H7 (cell line): ENCODE measurements at regions not wholly inside any gene's neighbourhood (a gene's known extent, or its start where the extent isn't known, plus 50 kb on each side); places are given as distances from the start of the nearest gene placed in this dataset.
"Not testable (repeated sequence)": the region's sequence is repeated elsewhere in the genome, so short reads cannot be mapped to it uniquely, and the experiment has no call there.

Source experiments
- DNase-seq: peaks from one replicate; pipeline ENCODE4 v3.0.0; 2012
- H3K27me3 ChIP-seq: 2 replicates; pipeline ENCODE4 v1.6.0; 2011; ENCODE audit warnings: mild to moderate bottlenecking, low read length; ENCODE audit not compliant: control insufficient read depth, insufficient read depth
- H3K36me3 ChIP-seq: replicated peaks from 2 replicates; pipeline ENCODE4 v1.5.1; 2011; ENCODE audit warnings: low read length; ENCODE audit not compliant: control insufficient read depth, insufficient read depth
- H3K4me3 ChIP-seq: 2 replicates; pipeline ENCODE4 v1.5.1; 2011; ENCODE audit warnings: low read depth, mild to moderate bottlenecking, control low read depth, low read length, moderate library complexity; ENCODE audit not compliant: insufficient read depth

- no peak for DNase-seq
- no peaks in the 10 kb centered on the region for H3K36me3 ChIP-seq
- H3K4me3 ChIP-seq, result no peak overlapping the region
- no peaks in the 10 kb centered on the region; the same call in 1 of the 2 replicates for H3K27me3 ChIP-seq
Measured at GRCh38 chr4:54581807-54582206, 76.0 kb upstream of the KIT start.

- no peaks in the 10 kb centered on the region for H3K36me3 ChIP-seq
- no peak for DNase-seq
- H3K27me3 ChIP-seq, result no peaks in the 10 kb centered on the region; the same call in 1 of the 2 replicates
- no peak overlapping the region for H3K4me3 ChIP-seq
Measured at GRCh38 chr4:54585321-54586000, 72.3 kb upstream of the KIT start.

- Histone ChIP-seq H3K27me3 (no peaks in the 10 kb centered on the region; the same call in 1 of the 2 replicates), H3K4me3 (no peak overlapping the region), H3K36me3 (no peaks in the 10 kb centered on the region)
- no peak for DNase-seq
Measured at GRCh38 chr4:54586320-54586955, 71.3 kb upstream of the KIT start.

GRCh38 chr4:54587107-54587891, 70.5 kb upstream of the KIT start:
- H3K36me3 ChIP-seq, result no peaks in the 10 kb centered on the region
- H3K4me3 ChIP-seq, result no peak overlapping the region
- DNase-seq, result no peak
- no peaks in the 10 kb centered on the region; the same call in 1 of the 2 replicates for H3K27me3 ChIP-seq

- Histone ChIP-seq H3K4me3 (no peak overlapping the region), H3K27me3 (no peaks in the 10 kb centered on the region; the same call in 1 of the 2 replicates), H3K36me3 (no peaks in the 10 kb centered on the region)
- no peak for DNase-seq
Measured at GRCh38 chr4:54588404-54588803, 69.4 kb upstream of the KIT start.

GRCh38 chr4:54589586-54589985, 68.2 kb upstream of the KIT start:
- DNase-seq, result no peak
- H3K36me3 ChIP-seq, result no peaks in the 10 kb centered on the region
- no peaks in the 10 kb centered on the region for H3K27me3 ChIP-seq
- H3K4me3 ChIP-seq, result no peak overlapping the region

- no peak for DNase-seq
- H3K36me3 ChIP-seq, result no peaks in the 10 kb centered on the region
- no peak overlapping the region for H3K4me3 ChIP-seq
- no peaks in the 10 kb centered on the region for H3K27me3 ChIP-seq
Measured at GRCh38 chr4:54593795-54594322, 63.9 kb upstream of the KIT start.

GRCh38 chr4:54596201-54596600, 61.6 kb upstream of the KIT start:
- DNase-seq, result no peak
- Histone ChIP-seq H3K27me3 (no peaks in the 10 kb centered on the region), H3K4me3 (no peak overlapping the region), H3K36me3 (no peaks in the 10 kb centered on the region)

- not testable (repeated sequence) for H3K4me3 ChIP-seq, DNase-seq, H3K36me3 ChIP-seq, H3K27me3 ChIP-seq
Measured at GRCh38 chr4:54597678-54598077, 60.1 kb upstream of the KIT start.

GRCh38 chr4:54602175-54602574, 55.6 kb upstream of the KIT start:
- not testable (repeated sequence) for H3K36me3 ChIP-seq, H3K27me3 ChIP-seq, H3K4me3 ChIP-seq, DNase-seq

GRCh38 chr4:54607067-54607466, 50.7 kb upstream of the KIT start:
- Histone ChIP-seq H3K36me3 (no peaks in the 10 kb centered on the region), H3K4me3 (no peak overlapping the region), H3K27me3 (no peaks in the 10 kb centered on the region)
- DNase-seq, result no peak

- no peak for DNase-seq
- no peaks in the 10 kb centered on the region for H3K27me3 ChIP-seq
- H3K4me3 ChIP-seq, result no peak overlapping the region
- H3K36me3 ChIP-seq, result no peaks in the 10 kb centered on the region
Measured at GRCh38 chr4:54607521-54607920, 50.2 kb upstream of the KIT start.
